T-helper 22 cell (primary cell): ENCODE measurements at regions not wholly inside any gene's neighbourhood (a gene's known extent, or its start where the extent isn't known, plus 50 kb on each side); places are given as distances from the start of the nearest gene placed in this dataset.
"Not testable (repeated sequence)": the region's sequence is repeated elsewhere in the genome, so short reads cannot be mapped to it uniquely, and the experiment has no call there.

ENCODE experiments used
- DNase-seq: peaks from one replicate; pipeline ENCODE4 v3.0.0-alpha.2; 2020; ENCODE audit warnings: low read depth

DNA sequence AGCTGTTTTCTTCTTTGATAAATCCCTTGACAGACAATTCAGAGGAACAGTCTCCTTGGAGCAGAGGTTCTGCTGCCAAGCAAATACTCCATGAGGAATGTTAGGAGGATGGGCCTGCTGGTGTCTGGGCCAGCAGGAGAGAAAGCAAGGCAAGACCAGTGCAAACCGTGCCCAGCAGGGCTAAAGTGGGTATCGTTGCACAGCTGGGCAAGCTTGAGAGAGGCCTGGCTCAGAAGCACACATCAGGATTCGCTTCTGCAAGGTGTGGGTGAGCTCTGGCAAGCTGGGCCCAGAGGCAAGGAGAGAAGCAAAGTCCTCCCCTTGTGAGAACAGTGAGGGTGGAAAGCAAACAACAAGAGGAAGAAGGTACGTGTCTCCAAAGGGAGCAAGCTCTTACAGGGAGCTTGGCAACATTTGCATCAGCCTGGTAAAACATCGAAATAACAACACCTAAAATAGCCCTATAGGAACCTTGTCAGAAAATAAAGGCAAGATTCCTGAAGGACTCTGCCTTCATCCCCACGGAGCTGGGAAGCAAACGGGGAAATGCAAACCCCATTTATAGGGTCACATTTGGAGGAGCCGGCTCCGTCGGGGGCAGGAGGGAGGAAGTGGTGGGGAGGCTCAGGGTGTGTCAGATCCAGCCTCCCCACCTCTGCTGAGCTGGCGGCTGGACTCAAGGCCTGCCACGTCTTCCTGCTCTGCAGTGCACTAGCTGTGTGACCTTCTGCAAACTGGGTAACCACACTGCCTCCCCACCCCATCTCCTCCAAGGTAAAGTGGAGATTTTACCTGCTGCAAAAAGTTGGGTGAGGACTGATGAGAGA, 62.3 kb upstream of the HIVEP3 start:
- DNase-seq: no peak

GRCh38 chr1:41978986-41979385, 60.3 kb upstream of the HIVEP3 start:
- no peak for DNase-seq

DNA sequence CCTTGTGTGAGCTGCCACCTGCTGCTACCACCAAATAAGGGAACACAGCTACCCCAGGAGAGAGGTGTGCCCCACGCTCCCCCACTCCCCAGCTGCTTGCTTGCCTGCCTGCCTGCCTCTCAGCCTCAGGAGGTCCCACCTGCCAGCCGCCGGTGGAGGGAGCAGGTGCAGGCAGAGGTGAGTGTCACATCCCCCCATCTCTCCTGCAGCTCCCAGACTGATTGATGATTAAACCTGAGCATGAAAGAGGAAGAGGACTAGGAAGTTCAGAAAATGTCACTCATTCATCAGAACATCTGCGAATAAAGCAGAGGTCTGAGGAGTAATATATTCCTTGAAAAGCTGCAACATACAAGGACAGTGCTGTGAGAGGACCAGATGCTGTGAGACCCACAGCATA, 58.6 kb upstream of the HIVEP3 start:
- DNase-seq: no peak

DNA sequence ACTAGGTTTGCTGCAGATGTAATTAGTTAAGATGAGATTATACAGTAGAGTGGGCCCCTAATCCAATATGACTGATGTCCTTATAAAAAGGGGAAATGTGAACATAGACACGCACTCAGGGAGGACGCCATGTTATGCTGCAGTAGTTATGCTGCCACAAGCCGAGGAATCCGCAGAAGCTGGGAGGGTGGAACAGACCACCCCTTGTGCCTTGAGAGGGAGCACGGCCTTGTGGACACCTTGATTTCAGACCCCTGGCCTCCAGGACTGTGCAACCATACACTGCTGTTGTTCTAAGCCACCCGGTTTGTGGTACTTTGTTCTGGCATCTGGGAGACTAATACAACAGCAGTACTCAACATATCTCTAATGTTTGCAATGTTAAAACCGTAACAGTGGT, 57.9 kb upstream of the HIVEP3 start:
- DNase-seq: no peak

GRCh38 chr1:41975850-41976569, 57.3 kb upstream of the HIVEP3 start:
- DNase-seq: no peak

DNA sequence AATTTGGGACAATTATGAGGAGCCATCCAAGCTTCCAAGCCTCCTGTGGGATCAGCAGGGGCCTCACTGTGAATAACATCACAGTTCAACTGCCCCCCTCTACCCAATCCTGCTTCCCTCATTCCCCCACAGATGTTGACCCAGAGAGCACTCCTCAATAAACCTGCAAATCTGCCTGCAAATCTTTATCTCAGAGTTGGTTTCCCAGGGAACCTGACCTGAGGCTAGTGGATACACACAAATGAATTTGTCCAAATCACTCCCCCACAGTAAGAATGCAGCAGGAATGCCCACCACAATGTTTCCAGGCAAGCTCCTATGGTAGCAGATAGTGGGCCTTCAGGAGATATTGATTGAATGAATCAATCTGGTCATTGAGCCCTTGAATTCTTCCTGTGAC, 56.4 kb upstream of the HIVEP3 start:
- no peak for DNase-seq

GRCh38 chr1:41968557-41968956, 49.8 kb upstream of the HIVEP3 start:
- not testable (repeated sequence) for DNase-seq
